Stimulated activated CD8-positive, alpha-beta memory T cell treated with anti-CD3 and anti-CD28 coated beads, Interleukin-15, amount 100 ng/mL, for 1 hour (primary cell): ENCODE measurements at regions not wholly inside any gene's neighbourhood (a gene's known extent, or its start where the extent isn't known, plus 50 kb on each side); places are given as distances from the start of the nearest gene placed in this dataset.

Source experiments
- DNase-seq: peaks from one replicate; pipeline ENCODE4 v3.0.0-alpha.2; 2020; ENCODE audit warnings: low read depth

DNA sequence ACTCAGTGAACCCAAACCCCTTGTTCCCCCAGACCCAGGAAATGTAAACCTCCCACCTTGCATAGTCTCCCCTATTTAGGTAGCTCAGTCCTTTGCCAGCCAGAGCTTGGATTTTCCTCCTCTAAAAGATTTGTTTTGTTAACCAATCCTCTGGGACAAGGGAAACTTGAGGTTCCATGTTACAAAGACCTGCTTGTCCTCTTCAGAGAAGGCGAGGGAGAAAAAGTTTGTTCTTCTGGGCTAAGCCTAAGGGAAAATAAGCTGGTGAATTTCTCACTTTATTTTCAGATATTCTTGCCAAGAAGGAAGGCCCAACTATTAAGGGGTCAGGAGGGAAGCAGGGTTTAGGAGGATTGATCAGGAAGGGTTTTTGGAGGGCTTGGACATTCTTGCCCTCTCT, 136.1 kb upstream of the PROK2 start:
- no peak for DNase-seq

- no peak for DNase-seq
Observed at GRCh38 chr3:71919572-71919971, 134.6 kb upstream of the PROK2 start.

- no peak for DNase-seq
Observed at GRCh38 chr3:71917545-71917944, 132.6 kb upstream of the PROK2 start.

DNA sequence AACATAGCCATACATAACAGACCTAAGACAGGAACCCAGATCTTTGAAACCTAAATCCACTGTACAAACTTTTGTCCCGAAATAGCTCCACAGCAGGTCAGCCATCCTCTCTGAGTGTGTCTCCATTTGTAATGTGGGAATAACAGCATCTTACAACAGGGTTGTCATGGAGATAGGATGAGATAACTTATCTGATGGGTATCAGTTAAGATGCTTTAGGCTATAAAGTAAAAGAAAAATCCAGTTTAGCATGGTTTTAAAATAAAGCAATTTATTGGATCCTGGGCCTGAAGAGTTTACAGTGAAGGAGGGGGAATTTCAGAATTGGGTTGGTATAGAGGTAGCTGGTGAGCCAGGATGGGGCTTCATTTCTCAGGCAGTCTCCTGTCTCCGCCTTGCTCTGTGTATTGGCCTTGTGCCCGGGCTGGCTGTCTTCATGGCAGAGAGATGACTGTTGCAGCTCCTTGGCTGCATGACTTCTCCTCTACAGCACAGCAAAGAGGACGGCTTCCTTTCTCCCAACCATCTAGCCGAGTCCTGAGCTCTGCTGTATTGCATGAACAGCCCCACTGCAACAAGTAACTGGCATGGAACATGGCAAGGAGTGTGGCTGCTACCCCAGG, 131.9 kb upstream of the PROK2 start:
- DNase-seq, result no peak

GRCh38 chr3:71912839-71913495, 128.0 kb upstream of the PROK2 start:
- DNase-seq, result no peak

- no peak for DNase-seq
Observed at GRCh38 chr3:71910108-71910507, 125.2 kb upstream of the PROK2 start.

DNA sequence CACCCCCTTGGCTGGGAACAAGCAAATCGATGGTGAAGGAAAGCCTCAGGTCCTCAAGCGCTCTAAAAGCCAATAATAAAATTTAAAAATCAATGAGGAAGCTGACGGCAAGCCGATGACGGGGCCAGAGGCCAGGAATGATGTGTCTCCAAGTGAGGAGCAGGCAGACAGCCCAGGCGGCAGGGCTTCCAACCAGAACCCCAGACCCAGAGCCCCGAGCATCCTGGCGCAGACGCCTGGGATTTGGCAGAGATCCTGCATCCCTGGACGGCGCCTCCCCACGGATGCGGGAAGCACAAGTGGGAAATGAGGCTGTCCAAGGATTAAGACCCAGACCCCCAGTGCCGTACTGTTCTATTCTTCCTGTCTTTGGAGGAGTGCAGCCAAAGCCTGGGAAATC, 123.0 kb upstream of the PROK2 start:
- no peak for DNase-seq

DNA sequence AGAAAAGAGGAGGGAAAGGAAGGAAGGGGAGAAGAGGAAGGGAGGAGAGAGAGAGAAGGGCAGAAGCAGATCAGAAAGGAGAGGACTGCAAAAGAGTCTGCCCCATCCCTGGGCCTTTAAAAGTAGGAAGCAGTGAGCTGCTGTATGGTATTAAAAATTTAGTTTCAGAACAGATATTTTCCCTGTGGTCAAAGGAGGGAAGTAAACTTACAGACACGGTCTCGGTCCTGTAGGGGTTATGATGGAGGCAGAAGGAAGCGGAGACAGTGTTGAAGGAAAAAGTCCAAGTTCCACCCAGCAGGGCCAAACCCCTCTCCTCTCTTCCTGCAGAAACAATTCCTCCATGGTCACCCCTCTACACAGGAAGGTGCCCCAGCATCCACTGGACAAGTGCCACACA, 122.0 kb upstream of the PROK2 start:
- DNase-seq, result no peak

GRCh38 chr3:71905426-71905825, 120.5 kb upstream of the PROK2 start:
- no peak for DNase-seq

GRCh38 chr3:71903936-71904335, 119.0 kb upstream of the PROK2 start:
- no peak for DNase-seq

DNA sequence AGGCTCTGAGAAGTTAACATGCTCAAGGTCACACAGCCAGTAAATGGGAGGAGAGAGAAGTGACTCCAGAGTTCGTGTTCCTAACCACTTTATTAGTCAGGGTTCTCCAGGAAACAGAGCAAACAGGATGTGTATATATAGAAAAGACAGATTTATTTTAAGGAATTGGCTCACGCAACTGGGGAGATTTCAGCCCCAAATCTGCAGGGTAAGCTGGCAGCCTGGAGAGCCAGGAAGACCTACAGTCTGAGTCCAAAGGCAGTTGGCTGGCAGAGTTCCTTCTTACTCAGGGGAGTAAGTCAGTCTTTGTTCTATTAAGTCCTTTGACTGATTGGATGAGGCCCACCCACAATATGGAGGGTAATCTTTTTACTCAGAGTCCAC, 118.2 kb upstream of the PROK2 start:
- DNase-seq, result no peak

- no peak for DNase-seq
Observed at GRCh38 chr3:71902258-71903111, 117.5 kb upstream of the PROK2 start.

- no peak for DNase-seq
Observed at GRCh38 chr3:71901645-71902044, 116.7 kb upstream of the PROK2 start.

GRCh38 chr3:71900057-71900456, 115.1 kb upstream of the PROK2 start:
- DNase-seq, result no peak

DNA sequence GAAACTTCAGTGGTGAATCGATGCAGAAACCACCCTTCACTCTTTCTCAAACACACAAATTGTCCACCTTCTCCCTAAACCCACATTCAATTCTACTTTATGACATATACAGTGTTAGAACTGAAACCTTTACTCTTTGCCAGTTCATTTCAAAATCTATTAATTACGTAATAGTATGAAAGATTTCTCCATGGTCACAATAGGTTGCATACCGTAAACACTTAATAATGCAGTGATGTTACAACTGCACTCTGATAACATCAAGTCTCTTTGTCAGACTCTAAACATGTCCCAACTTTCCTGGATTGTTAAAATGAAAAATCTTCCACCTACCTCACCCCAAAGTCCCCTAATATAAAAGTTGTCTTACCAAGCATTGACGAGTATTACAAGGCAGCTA, 111.8 kb upstream of the PROK2 start:
- DNase-seq, result no peak

GRCh38 chr3:71893702-71894479, 108.9 kb upstream of the PROK2 start:
- DNase-seq, result no peak

DNA sequence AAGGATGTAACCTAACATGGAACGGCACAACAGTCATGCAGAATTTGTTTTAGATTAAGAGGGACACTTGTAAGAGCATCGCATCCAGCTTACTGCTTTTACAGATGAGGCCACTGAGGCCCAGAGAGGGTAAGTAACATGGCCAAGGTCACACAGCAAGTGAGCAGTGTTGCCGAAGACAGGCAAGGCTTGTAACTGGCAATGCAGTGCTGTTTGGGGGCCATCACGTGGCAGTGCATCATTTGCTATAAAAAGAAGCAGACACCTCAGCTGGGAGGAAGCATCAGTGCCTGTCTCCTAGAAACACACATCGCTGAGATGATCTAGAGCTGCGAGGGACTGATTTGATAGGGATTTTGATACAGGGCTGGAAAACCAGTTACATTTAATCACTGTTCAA, 108.2 kb upstream of the PROK2 start:
- DNase-seq, result no peak

DNA sequence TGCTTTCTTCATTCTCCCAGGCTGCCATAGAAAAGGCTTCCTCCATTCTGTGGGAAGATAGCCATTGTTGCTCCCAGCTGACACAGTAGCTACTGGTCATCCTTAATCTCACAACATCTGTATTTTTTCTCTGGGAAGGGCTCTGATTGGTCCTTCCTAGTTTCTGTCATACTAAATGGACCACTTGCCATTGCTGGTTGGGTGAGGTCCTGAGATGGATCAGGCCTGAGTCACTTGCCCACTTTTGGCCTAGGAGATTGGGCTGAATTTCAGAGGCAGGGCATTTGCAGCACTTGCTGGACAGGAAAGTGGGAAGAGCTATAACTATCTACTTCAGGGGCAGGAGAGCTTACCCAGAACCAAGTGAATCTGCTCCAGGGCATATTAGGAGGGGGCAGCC, 106.5 kb upstream of the PROK2 start:
- DNase-seq, result no peak

- DNase-seq, result no peak
Observed at GRCh38 chr3:71890356-71890931, 105.5 kb upstream of the PROK2 start.

- no peak for DNase-seq
Observed at GRCh38 chr3:71887256-71887655, 102.3 kb upstream of the PROK2 start.

GRCh38 chr3:71885006-71885405, 100.1 kb upstream of the PROK2 start:
- DNase-seq, result no peak

GRCh38 chr3:71881732-71882131, 96.8 kb upstream of the PROK2 start:
- DNase-seq, result no peak
